Stimulated activated CD4-positive, alpha-beta T cell treated with anti-CD3 and anti-CD28 coated beads, Interleukin-4, amount 100 ng/mL, for 48 hours (primary cell): ENCODE measurements at regions not wholly inside any gene's neighbourhood (a gene's known extent, or its start where the extent isn't known, plus 50 kb on each side); places are given as distances from the start of the nearest gene placed in this dataset.
"Not testable (repeated sequence)": the region's sequence is repeated elsewhere in the genome, so short reads cannot be mapped to it uniquely, and the experiment has no call there.

Experiments used
- DNase-seq, 2 donors: peaks; one replicate each; pipeline ENCODE4 v3.0.0-alpha.2; 2020; ENCODE audit warnings: low read depth in 2 of 2

DNA sequence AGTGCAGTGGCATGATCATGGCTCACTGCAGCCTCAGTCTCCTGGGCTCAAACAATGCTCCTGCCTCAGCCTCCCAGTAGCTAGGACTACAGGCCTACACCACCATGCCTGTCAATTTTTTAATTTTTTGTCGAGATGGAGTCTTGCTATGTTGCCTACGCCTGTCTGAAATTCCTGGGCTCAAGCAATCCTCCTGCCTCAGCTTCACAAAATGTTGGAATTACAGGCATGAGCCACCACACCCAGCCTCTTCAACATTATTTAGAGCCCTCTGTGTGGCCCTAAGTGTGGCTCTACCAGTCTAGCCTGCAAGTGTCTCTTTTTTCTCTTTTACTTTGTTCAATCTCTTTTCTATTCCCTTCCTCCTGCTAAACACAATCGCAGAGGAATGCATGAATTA, 154.4 kb upstream of the EPB41L4A start:
- DNase-seq, result no peak

DNA sequence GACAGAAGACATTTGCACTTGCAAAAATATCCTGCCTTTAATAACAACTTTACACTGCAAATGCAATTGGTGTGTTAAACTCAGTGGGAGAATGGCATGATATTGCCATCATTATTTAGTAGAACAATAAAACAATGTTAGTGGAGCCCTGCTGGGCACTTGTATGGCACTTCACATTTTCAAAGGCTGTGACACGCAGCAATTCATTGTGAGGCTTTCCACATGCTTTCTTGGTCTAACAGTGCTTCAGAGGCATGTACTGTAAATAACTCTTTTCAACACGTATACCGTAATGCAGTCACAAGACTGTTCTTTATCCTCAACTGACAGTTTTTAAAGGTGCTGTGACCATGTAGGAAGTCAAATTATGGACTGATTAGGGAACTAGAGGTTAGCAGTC, 155.5 kb upstream of the EPB41L4A start:
- DNase-seq, result no peak

DNA sequence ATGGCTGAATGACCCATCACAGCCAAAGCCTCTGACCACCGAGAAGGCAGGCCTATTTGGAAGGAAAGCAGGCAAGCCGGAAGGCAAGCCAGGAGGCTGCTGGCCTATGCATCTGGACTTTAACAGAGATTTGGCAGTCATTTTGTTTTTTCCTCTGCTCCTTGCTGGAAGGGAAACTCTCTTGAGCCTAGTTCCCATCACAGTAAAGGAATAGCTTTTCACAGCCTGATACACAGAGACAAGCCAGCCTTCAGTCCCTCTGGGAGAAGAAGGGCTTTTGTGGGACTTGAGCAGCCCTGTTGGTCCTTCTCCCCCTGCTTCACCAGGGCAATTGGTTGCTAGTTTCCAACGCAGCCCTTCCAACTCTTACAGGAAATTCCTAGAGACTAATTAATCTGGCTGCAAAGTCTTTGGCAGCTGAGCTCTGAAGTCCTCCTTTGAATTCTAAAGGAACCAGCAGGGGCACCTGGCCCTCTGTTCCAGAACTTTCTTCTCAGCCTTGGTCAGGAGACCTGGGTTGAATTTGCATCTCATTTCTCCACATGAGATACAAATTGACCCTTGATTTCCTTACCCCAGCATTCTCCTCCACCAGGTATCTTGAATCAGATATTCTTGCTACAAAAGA, 157.3 kb upstream of the EPB41L4A start:
- no peak for DNase-seq

DNA sequence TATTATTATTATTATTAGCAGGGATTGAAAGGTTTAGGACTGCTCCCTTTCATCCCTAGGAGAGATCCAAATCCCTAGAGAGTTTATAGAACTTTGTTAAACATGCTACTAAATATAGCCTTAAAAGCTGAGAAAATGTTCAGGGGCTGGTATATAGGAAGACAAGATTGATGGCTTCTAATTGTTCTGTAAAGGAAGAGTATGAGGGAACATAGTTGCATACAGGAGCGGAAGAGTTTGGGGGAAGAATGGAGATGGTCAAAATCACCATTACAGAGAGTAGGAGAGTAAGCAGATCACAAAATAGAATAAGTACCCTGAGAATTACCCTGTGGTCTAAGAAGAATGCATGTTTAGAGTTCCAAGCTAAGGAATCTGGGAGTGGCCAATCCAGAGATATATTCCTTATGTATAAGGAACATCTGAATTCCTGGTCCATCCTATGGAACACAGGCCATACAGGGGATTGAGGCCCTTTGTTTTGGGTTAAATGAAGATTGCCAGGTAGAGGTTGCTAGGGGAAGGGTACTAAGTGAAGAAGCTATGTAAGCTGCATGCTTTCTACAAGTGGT, 158.0 kb upstream of the APC start:
- DNase-seq, result no peak

DNA sequence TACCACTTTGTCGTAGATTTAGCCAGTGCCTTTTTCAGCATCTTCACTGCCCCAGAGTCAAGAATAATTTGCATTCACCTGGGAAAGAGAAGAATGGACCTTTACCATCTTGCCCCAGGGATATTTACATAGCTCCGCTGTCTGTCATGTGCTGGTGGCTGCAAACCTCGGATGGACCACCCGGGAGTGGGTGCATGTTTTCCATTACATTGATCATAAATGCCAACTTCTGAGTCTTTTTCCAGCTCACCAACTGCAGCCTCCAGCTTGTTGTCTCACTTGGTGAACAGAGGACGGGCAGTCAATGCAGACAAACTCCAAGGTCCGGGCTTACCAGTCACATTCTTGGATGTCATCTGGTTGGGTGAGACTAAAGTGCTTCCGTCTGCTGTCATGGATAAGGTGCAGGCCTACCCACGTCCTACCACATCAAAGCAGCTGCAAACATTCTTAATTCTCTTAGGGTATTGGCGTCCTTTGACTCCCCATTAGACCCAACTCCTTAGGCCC, 155.8 kb upstream of the APC start:
- no peak for DNase-seq

DNA sequence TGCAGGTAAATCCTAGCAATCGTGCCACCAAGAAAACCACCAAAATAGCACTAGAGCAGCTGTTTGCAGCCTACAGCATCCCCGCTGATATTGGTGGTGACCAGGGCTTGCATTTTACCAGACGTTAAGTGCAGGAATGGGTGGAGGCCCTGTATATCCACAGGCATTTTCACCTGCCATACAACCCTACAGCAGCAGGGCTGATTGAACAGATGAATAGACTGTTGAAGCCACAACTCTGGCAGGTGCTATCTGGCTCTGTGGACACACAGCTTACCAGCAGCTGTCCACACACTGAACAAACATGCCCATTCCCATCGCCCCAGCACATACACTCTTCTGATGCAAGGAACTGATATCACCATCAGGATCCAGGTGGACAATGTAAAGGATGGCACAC, 154.5 kb upstream of the APC start:
- no peak for DNase-seq

DNA sequence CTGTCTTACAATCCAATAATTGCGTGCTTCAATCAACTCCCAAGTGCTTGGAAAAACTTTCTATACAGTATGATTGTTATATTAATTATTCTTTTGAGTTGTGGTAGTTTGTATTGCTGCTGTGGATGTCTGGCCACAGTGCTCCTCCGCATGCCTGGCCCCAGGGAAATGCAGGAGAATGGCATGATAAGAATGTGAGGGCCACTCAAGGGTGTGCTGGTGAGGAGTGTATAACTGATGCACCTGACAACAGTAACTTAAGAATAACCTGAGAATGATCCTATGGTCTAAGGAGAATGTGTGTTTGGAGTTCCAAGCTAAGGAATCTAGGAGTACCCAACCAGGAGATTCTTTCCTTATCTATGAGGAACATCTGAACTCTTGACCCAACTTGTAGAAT, 152.9 kb upstream of the APC start:
- DNase-seq, result no peak

DNA sequence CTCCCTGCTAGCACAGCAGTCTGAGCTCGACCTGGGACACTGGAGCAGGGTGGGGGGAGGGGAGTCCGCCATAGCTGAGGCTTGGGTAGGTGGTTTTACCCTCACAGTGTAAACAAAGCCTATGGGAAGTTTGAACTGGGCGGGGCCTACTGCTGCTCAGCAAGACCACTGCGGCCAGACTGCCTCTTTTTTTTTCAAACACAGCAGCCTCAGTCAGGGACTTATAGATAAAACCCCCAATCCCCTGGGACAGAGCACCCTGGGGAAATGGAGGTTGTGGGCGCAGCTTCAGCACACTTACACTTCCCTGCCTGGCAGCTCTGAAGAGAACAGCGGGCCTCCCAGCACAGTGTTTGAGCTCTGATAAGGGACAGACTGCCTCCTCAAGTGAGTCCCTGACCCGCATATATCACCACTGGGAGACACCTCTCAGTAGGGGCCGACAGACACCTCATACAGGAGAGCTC, 151.1 kb upstream of the APC start:
- DNase-seq, result no peak

DNA sequence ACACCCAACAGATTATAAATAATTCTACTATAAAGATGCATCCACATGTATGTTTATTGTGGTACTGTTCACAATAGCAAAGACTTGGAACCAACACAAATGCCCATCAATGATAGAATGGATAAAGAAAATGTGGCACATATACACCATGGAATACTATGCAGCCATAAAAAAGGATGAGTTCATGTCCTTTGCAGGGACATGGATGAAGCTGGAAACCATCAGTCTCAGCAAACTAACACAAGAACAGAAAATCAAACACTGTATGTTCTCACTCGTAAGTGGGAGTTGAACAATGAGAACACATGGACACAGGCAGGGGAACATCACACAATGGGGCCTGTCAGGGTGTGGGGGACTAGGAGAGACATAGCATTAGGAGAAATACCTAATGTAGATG, 146.8 kb upstream of the APC start:
- DNase-seq, result not testable (repeated sequence)

DNA sequence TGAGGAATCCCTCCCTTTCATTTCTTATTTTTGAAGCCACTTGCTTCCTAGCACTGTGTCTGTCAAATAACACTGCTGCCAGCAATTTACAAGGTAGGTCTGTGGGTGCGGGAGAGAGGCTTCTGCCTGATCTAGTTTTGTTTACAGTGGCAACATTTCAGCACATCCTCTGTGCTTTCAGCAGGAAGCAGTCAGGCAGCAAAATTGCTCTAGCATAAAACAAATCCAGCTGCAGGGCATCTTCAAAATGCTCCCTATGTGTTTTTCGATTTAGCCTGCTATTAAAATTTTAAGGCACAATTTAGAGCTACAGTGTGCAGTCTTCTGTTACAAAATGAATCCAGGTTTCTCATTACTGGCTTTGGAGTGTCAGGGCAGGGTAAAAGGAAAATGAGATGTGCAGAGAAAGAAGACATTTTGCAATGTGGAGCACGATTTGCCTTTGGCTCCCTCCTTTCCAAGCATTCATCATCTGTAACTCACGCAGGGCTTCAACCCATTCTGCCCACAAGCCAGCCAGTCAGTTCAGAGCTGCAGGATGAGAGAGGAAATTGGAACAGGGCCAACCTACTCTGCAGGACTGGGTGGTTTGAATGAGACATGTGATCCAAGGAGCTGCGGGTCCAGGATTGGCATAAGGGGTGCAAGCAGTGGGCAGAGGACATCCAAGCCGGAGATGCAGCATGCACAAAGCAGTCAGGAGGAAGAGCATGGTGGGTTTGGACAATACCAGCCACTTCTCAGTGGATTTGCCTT, 143.4 kb upstream of the APC start:
- no peak for DNase-seq

DNA sequence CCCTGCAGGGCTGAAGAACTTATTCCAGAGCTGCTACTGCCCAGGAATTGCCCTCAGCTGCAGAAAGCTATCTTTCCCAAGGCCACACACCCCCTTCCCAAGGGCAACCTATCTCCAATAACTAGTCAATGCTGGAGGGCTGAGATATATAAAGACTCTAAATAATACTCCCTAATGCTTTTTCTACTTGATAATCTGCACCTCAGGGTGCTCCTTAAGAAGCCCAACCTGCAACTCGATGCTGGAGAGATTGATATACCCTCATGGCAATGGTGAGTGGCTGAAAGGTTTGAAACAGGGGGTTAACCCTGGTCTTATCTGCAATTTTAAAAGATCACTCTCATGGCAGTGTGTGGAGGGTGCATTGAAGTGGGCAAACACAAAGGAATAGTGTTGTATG, 142.7 kb upstream of the APC start:
- DNase-seq, result no peak

DNA sequence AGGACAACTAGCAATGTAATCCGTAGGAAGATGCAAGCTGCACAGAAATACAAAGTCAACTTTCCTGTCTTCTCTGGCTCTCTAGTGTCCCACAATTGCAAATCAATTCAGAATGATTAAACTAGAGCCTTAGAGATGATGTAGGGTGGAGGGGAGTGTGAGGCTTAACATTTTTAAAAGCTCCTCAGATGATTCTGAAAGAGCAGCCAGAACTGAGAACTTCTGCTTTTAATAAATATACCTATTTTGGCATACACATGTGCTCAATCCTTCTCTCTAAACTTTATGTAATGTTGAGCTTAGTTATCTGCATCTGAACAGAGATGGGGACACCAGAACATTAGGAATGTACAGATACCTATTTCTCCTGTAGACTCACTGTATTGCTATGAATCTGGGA, 139.9 kb upstream of the APC start:
- no peak for DNase-seq

DNA sequence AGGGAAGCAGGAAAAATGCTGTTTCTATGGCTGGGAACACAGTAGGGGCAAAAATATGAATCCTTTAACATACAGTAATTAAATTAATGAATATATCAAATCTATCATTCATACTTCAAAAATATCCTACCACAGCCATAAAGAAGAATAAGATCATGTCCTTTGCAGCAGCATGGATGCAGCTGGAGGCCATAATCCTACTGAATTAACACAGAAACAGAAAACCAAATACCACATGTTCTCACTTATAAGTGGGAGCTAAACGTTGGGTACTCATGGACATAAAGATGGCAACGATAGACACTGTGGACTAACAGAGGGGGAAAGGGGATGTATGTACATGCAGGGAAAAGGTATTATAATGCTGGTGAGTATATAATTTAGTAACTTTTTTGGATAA, 137.2 kb upstream of the APC start:
- not testable (repeated sequence) for DNase-seq

DNA sequence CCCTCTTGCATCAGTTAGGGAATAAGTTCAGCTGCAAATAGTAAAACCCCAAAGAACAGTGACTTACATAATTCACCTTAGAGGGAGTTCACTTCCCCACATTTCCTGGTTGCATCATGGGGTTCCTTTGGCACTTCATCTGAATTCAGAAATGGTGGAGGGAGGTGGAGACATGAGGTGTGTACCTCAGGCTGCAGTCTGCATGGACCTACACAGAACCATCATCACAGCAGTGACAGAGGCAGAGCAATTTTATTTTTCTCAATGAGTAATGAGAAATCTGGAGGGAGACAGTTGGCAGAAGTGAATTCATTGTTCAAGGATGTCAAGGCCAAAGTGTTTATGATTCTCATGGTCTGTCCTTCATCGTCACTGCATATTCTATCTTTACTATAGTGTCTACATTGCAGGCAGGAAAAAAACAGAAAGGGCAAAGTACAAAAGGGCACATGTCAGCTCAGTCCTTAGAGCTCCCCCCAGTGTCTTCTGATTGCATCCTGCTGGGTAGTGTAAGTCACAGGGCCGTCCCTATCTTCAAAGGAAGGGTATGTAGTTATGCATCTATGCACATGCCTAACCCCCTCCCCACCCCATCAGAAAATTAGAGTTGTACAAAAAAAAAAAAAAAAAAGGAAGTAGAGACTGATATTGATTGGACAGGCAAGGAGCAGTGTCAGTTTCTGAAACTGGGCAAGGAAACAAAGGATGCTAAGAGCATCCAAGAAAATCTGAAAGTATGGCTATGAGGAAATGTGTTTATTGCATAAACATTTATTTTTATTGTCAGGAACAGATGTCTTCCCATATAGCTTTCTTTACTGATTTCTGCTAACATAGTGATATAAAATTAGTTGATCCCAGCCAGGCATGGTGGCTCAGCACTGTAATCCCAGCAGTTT, 132.7 kb upstream of the APC start:
- DNase-seq, result no peak

DNA sequence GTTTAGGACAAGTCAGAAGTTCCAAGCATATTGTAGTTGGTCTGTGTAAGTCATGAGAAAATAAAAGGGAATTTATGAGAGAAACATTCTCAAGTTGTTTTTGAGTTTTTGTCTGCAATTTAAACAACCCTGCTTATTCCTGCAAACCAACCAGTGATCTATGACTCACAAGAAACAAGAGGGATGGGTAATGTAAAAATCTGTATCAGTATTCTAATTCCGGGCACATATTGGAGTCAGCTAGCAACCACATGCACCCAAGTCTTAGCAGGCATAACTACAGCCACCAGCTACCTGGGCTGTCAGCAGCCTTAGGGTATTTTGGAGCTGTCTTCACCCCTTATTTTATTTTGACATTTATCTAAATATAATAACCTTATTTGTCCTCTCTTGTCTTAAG, 128.7 kb upstream of the APC start:
- DNase-seq, result no peak

DNA sequence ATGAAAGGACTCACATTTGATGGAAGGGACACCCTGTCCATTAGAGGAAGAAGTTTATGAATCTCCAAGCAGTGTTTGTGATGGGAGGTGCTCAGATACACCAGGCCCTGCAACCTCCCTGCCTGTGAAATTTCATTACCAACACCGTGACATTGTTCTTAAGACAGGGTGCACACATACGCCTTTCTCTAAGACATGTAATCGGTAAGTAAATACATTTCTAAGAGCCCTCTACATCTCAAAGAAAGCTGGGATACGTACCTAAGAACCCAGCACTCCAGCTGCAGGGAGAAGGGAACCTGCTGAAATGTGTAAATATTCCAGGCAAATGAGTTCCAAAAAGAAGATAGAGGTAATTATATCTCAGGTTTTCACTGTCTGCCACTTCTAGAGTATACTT, 125.0 kb upstream of the APC start:
- no peak for DNase-seq

DNA sequence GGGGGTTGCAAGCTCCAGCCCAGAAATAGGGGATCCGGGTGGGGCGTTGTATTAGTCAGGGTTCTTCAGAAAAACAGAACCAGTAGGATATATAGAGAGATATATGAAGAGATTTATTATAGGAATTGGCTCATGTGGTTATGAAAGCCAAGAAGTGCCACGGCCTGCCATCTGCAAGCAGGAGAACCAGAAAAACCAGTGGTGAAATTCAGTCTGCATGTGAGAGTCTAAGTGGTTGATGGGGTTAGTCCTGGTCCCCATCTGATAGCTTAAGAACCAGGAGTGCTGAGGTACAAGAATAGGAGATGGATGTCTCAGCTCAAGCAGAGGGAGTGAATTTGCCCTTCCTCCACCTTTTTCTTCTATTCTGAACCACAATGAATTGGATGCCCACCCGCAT, 123.4 kb upstream of the APC start:
- DNase-seq, result no peak

DNA sequence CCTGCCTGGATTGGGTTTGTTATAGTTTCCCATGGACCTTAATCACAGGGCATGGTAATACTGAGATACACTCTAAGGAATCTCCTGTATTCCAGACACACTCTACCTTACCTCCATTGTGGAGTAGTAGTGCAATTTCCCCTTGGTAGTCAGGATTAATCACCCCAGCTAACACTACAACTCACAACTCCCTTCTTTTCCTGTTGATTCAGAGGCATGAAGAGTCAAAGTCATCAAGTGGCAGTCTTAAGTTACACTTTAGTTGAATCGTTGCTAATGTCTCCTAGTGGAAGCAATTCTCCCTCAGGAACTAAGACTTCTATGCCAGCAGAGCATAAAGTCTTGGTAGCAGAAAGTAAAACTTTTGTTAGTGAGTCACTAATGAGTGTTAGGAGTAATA, 122.7 kb upstream of the APC start:
- no peak for DNase-seq

DNA sequence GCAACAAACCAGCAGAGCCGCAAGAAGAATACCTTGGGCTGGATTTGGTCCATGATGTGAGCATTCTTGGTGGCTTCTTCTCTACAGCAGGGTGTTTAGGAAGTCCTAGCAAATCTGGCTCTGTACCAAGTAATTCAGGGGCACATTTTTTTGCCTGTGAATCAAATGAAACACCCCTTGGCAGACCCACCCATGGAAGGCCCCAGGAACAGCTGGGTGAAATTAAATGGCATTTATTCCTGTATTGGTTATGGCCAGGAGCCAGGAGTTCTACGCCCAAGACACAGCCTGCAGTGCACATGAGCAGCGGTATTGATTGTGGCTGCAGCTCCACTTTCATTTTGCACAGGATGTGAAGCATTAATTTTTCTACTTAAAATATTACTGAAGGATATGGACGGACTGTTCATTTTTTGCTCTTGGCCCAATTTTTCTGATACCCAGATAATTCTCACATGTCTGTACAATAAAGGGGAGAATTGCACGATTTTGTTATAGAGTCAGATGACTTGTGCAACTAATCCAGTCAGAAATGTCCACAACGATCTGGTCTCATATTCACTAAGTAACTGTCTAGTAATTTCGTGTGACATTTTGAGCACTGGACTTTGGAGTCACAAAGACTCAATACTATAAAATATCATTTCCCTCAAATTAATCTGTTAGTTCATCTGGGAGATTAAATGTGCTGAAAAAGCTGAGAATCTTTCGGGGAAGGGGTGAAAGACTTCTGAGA, 120.7 kb upstream of the APC start:
- DNase-seq, result no peak

DNA sequence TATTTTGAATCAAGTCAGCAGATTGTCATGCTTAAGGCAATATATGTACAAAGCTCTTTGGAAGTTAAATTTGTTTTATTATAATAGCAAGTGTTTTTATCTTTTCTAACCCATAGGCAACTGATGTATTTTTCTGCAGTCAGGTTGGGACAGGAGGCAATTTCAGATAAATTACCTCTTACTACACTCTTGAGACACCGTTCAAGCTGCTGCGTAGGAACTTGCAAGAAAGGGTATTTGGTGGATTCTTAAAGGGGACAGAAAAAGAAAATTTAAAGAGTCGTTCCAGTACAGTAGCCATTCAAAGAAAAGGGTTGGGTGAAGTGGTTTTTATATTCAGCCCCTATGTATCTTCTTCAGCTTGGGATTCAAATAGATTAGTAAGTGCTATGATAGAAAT, 112.4 kb upstream of the APC start:
- no peak for DNase-seq

DNA sequence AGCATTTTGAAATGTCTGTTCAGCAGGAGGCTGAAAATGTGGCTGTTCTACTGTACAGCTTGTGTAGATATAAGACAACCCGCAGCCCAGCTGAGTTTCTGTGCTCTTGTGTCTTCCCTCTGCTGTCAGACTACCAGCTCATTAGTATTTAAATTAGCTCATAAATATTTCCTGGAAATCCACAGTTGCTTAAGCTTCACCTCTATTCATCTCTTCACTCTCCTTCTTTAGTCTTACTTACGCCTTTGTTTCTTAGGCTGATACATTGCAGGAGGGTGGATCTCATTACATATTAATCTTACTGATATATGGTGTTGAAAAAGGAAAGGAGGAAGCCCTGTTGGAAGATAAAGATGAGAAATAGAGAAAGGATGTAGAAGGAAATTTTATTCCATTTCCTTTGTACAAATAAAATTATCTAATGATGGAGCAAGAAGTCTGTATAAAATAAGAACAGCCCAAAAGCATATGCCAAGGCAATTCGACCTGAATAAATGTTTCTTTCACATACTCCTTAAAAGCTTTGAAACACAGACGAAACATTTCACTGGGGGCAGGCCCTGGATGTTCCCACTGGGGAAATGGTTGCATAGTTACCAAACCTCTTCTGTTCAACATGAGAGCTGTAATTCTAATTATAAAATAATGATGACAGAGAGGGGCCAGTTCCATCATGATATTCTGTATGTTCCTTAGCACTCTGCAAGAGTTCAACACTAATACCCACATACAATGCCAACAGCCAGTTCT, 111.8 kb upstream of the APC start:
- no peak for DNase-seq
